Stomach (tissue), 4 donors: ENCODE measurements at regions not wholly inside any gene's neighbourhood (a gene's known extent, or its start where the extent isn't known, plus 50 kb on each side); places are given as distances from the start of the nearest gene placed in this dataset.

Source experiments
- POLR2A ChIP-seq, 4 donors: fragments of 450-650 bp; IDR thresholded peaks; one replicate each; pipeline ENCODE4 v1.6.1; 2016; ENCODE audit warnings: antibody characterized with exemption in 4 of 4, control low read depth in 2 of 4, mild to moderate bottlenecking in 1 of 4, moderate library complexity in 1 of 4
- POLR2AphosphoS5 ChIP-seq, 3 donors: sonication (generic); formaldehyde crosslinking; IDR thresholded peaks; one replicate each; pipeline ENCODE4 v1.6.1; 2016; ENCODE audit warnings: antibody characterized with exemption in 3 of 3
- TF ChIP-seq, protein P1 (sequence below), 7 experiments: fragments of 450-650 bp in 4 of 7; fragments of 200-600 bp in 3 of 7; sonication (generic) in 3 of 7; IDR thresholded peaks; one replicate each; pipeline ENCODE4 v1.5.1; 2016 to 2019; ENCODE audit warnings: antibody characterized with exemption in 7 of 7, control low read depth in 2 of 7, mild to moderate bottlenecking in 1 of 7

DNA sequence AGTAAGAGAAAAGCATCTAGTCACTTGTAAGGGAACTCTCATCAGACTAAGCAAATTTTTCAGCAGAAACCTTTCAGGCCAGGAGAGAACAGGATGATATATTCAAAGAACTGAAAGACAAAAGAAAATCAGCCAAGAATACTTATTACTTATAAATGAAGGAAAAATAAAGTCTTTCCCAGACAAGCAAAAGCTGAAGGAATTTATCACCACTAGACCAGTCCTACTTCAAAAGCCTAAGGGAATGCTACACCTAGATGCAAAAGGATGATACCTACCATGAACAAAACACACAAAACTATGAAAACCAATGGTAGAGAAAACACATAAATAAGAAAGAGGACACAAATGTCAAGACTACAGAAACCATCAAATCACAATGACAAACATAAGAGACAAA, 126.6 kb upstream of the ABCB5 start:
- TF ChIP-seq, protein P1, sequence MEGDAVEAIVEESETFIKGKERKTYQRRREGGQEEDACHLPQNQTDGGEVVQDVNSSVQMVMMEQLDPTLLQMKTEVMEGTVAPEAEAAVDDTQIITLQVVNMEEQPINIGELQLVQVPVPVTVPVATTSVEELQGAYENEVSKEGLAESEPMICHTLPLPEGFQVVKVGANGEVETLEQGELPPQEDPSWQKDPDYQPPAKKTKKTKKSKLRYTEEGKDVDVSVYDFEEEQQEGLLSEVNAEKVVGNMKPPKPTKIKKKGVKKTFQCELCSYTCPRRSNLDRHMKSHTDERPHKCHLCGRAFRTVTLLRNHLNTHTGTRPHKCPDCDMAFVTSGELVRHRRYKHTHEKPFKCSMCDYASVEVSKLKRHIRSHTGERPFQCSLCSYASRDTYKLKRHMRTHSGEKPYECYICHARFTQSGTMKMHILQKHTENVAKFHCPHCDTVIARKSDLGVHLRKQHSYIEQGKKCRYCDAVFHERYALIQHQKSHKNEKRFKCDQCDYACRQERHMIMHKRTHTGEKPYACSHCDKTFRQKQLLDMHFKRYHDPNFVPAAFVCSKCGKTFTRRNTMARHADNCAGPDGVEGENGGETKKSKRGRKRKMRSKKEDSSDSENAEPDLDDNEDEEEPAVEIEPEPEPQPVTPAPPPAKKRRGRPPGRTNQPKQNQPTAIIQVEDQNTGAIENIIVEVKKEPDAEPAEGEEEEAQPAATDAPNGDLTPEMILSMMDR (IDR thresholded peaks at IDR 0.05): no peak
- TF ChIP-seq POLR2AphosphoS5 (IDR thresholded peaks at IDR 0.05) (no peak), POLR2A (IDR thresholded peaks at IDR 0.05) (no peak)
